WTC11 (cell line): ENCODE measurements at regions not wholly inside any gene's neighbourhood (a gene's known extent, or its start where the extent isn't known, plus 50 kb on each side); places are given as distances from the start of the nearest gene placed in this dataset.

Source experiments
- ATAC-seq: fragments of 200-7000 bp; cut with Tn5 transposase; 2 replicates; pipeline ENCODE4 v1.10.0; 2021; ENCODE audit warnings: mild to moderate bottlenecking, moderate library complexity
- CTCF ChIA-PET: fragments of 300-600 bp; sonication (Branson Sonifier 250); formaldehyde crosslinking; loops from one replicate; lab custom pipeline; 2021; ENCODE audit warnings: antibody characterized with exemption; lab: Charles Lee
- POLR2A ChIA-PET: fragments of 350-600 bp; sonication (Branson Sonifier 250); formaldehyde crosslinking; loops from one replicate; lab custom pipeline; 2021; ENCODE audit warnings: antibody characterized with exemption; lab: Charles Lee
- DNase-seq: peaks from one replicate; pipeline ENCODE4 v3.0.0; 2021; ENCODE audit warnings: low spot score
- H3K27ac Mint-ChIP-seq: 2 replicates; pipeline ENCODE4 v1.8.0; 2021; ENCODE audit warnings: mixed read lengths
- H3K27me3 Mint-ChIP-seq: 2 replicates; pipeline ENCODE4 v1.8.0; 2021; ENCODE audit warnings: low read depth, mild to moderate bottlenecking, moderate library complexity, mixed read lengths
- H3K36me3 Mint-ChIP-seq: 2 replicates; pipeline ENCODE4 v1.8.0; 2021; ENCODE audit warnings: mixed read lengths
- H3K4me1 Mint-ChIP-seq: 2 replicates; pipeline ENCODE4 v1.8.0; 2022; ENCODE audit warnings: mixed read lengths
- H3K4me3 Mint-ChIP-seq: 2 replicates; pipeline ENCODE4 v1.8.0; 2021; ENCODE audit warnings: mild to moderate bottlenecking, moderate library complexity, mixed read lengths
- H3K9me3 Mint-ChIP-seq: 2 replicates; pipeline ENCODE4 v1.8.0; 2021; ENCODE audit warnings: mixed read lengths
- CREB1 ChIP-seq: sonication (generic); formaldehyde crosslinking; IDR thresholded peaks from 2 replicates; pipeline ENCODE4 v1.8.0; 2023; ENCODE audit warnings: mild to moderate bottlenecking, missing genetic modification reagents
- FOXJ3 ChIP-seq: sonication (generic); formaldehyde crosslinking; IDR thresholded peaks from 2 replicates; pipeline ENCODE4 v1.9.0; 2021; ENCODE audit warnings: missing genetic modification reagents, mild to moderate bottlenecking, borderline replicate concordance
- FOXP1 ChIP-seq: sonication (generic); formaldehyde crosslinking; IDR thresholded peaks from 2 replicates; pipeline ENCODE4 v1.8.0; 2022; ENCODE audit warnings: missing genetic modification reagents, mild to moderate bottlenecking, moderate library complexity, borderline replicate concordance
- GTF2I ChIP-seq: fragments of 250-450 bp; sonication (Bioruptor Pico); conservative IDR thresholded peaks from 2 replicates; pipeline ENCODE4 v1.4.0; 2021; ENCODE audit warnings: mild to moderate bottlenecking
- HMGA2 ChIP-seq: fragments of 250-450 bp; sonication (Bioruptor Pico); IDR thresholded peaks from 2 replicates; pipeline ENCODE4 v1.4.0; 2021; ENCODE audit warnings: mild to moderate bottlenecking, moderate library complexity
- IRF2 ChIP-seq: sonication (generic); formaldehyde crosslinking; IDR thresholded peaks from 2 replicates; pipeline ENCODE4 v1.8.0; 2022; ENCODE audit warnings: low read depth, missing genetic modification reagents, borderline replicate concordance
- JUN ChIP-seq: sonication (generic); formaldehyde crosslinking; IDR thresholded peaks from 2 replicates; pipeline ENCODE4 v1.8.0; 2023; ENCODE audit warnings: mild to moderate bottlenecking, missing genetic modification reagents
- MYBL2 ChIP-seq: sonication (generic); formaldehyde crosslinking; IDR thresholded peaks from 2 replicates; pipeline ENCODE4 v1.8.1; 2023; ENCODE audit warnings: mild to moderate bottlenecking, moderate library complexity, missing genetic modification reagents
- NR2C2 ChIP-seq: sonication (generic); formaldehyde crosslinking; IDR thresholded peaks from 2 replicates; pipeline ENCODE4 v1.8.0; 2022; ENCODE audit warnings: mild to moderate bottlenecking, missing genetic modification reagents
- NR3C1 ChIP-seq: sonication (generic); formaldehyde crosslinking; conservative IDR thresholded peaks from 2 replicates; pipeline ENCODE4 v1.8.1; 2023; ENCODE audit warnings: low read depth, mild to moderate bottlenecking, missing genetic modification reagents
- PRRX2 ChIP-seq: fragments of 250-450 bp; sonication (Bioruptor Pico); IDR thresholded peaks from 2 replicates; pipeline ENCODE4 v1.8.0; 2021; ENCODE audit warnings: mild to moderate bottlenecking
- RORB ChIP-seq: fragments of 250-450 bp; sonication (Bioruptor Pico); IDR thresholded peaks from 2 replicates; pipeline ENCODE4 v1.9.0; 2021; ENCODE audit warnings: mild to moderate bottlenecking
- SMAD3 ChIP-seq: sonication (generic); formaldehyde crosslinking; IDR thresholded peaks from 2 replicates; pipeline ENCODE4 v1.8.0; 2022; ENCODE audit warnings: missing genetic modification reagents, mild to moderate bottlenecking, borderline replicate concordance
- ZNF396 ChIP-seq: fragments of 250-450 bp; sonication (Bioruptor Pico); IDR thresholded peaks from 2 replicates; pipeline ENCODE4 v1.8.0; 2021; ENCODE audit warnings: mild to moderate bottlenecking, moderate library complexity, borderline replicate concordance
- TF ChIP-seq, protein P1 (sequence below): fragments of 250-450 bp; sonication (Bioruptor Pico); IDR thresholded peaks from 2 replicates; pipeline ENCODE4 v1.9.0; 2021; ENCODE audit warnings: moderate library complexity, mild to moderate bottlenecking, inconsistent platforms, borderline replicate concordance
- TF ChIP-seq, protein P2 (sequence below): fragments of 250-450 bp; sonication (Bioruptor Pico); IDR thresholded peaks from 2 replicates; pipeline ENCODE4 v1.9.0; 2021; ENCODE audit warnings: mild to moderate bottlenecking
- TF ChIP-seq, protein P3 (sequence below): fragments of 250-450 bp; sonication (Bioruptor Pico); conservative IDR thresholded peaks from 2 replicates; pipeline ENCODE4 v1.9.0; 2021; ENCODE audit warnings: mild to moderate bottlenecking
- TF ChIP-seq, protein P4 (sequence below): sonication (generic); formaldehyde crosslinking; IDR thresholded peaks from 2 replicates; pipeline ENCODE4 v1.8.1; 2022; ENCODE audit warnings: low read depth, mild to moderate bottlenecking, moderate library complexity, missing genetic modification reagents, borderline replicate concordance
- TF ChIP-seq, protein P5 (sequence below): sonication (generic); formaldehyde crosslinking; IDR thresholded peaks from 2 replicates; pipeline ENCODE4 v1.8.0; 2022; ENCODE audit warnings: mild to moderate bottlenecking, missing genetic modification reagents
- TF ChIP-seq, protein P6 (sequence below): sonication (generic); formaldehyde crosslinking; IDR thresholded peaks from 2 replicates; pipeline ENCODE4 v1.8.0; 2023; ENCODE audit warnings: missing genetic modification reagents
- TF ChIP-seq, protein P7 (sequence below): fragments of 250-450 bp; sonication (Bioruptor Pico); IDR thresholded peaks from 2 replicates; pipeline ENCODE4 v1.8.0; 2021; ENCODE audit warnings: mild to moderate bottlenecking

DNA sequence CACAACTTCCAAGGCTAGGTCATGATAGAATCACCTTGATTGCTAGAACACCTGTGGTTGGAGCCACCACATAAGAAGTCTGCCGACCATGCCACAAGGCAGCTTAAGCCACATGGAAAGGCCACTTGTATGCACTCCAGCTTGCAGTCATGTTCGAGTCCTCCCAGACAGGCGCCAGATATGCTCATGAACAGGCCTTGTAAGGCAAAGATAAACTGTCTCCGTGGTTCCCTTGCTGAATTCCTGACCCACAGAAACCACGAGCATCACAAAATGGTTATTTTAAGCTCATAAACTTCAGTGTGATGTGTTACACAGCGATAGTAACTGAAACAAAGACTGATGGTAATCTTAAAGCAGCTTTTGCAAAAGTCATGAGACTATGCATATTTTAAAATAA lies 188.4 kb upstream of the DAPK1 start:
- H3K27me3 Mint-ChIP-seq, result no peaks in the 10 kb centered on the region; the same call in 1 of the 2 replicates

DNA sequence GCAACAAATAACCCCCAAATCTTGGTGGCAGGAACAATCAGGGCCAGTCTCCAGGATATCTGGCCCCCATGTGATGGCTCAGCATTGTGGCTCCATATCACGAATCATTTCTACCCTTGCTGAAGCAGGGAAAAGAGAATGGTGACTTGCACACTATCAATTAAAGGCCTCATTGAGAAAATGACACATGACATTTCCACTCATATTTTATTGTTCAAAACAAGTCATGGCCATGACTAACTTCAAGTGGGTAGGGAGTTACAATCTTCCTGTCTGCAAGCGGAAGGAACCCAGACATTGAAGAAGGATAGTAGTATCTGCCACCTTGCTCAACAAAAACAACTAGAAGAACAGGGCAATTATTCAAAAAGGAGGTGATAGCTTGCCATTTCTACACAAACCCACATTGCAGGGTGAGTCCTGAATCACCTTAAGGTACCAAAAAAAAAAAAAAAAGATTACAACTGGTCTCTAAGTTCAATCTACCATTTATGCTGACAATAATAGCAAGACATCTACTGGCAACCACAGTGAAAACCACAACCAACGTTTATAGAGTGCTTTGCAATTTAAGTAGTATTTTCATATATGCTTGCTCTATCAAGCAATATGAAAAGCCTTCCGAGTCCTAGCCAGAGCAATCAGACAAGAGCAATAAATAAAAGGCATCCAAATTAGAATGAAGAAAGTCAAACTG lies 186.7 kb upstream of the DAPK1 start:
- TF ChIP-seq IRF2 (no peak), GTF2I (no peak), PRRX2 (CRISPR knock-in tag) (no peak), SMAD3 (CRISPR knock-in tag) (no peak), NR3C1 (CRISPR knock-in tag) (no peak), HMGA2 (CRISPR knock-in tag) (no peak)
- TF ChIP-seq, protein P1, sequence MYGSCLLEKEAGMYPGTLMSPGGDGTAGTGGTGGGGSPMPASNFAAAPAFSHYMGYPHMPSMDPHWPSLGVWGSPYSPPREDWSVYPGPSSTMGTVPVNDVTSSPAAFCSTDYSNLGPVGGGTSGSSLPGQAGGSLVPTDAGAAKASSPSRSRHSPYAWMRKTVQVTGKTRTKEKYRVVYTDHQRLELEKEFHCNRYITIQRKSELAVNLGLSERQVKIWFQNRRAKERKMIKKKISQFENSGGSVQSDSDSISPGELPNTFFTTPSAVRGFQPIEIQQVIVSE (CRISPR knock-in tag), result no peak
- TF ChIP-seq, protein P2, sequence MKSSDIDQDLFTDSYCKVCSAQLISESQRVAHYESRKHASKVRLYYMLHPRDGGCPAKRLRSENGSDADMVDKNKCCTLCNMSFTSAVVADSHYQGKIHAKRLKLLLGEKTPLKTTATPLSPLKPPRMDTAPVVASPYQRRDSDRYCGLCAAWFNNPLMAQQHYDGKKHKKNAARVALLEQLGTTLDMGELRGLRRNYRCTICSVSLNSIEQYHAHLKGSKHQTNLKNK (CRISPR knock-in tag), result no peak
- TF ChIP-seq, protein P3, sequence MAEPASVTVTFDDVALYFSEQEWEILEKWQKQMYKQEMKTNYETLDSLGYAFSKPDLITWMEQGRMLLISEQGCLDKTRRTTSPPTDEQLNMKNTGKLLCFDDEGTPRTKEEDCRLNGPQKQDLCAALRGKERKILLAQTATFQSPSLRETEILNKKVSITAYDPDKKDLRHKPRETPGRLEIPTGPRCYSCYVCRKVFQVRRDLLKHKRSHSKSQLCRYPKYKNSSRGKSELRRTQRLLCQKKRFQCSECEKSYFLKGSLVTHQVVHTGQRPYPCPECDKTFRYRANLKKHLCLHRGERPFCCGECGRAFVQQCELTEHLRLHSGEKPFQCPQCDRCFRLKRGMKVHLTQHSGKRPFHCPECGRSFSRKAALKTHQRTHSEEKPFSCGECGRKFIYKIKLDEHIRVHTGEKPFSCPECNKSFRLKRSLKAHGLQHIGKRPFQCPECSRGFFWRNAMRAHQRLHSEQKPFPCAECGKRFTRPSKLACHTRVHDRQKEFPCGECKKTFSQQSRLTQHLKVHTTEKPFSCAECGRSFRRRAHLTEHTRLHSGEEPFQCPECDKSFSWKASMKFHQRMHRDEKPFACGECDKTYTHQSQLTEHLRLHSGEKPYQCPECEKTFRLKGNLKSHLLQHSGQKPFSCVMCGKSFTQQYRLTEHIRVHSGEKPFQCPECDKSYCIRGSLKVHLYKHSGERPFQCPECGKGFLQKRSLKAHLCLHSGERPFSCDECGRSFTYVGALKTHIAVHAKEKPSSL (CRISPR knock-in tag), result no peak
- TF ChIP-seq, protein P4, sequence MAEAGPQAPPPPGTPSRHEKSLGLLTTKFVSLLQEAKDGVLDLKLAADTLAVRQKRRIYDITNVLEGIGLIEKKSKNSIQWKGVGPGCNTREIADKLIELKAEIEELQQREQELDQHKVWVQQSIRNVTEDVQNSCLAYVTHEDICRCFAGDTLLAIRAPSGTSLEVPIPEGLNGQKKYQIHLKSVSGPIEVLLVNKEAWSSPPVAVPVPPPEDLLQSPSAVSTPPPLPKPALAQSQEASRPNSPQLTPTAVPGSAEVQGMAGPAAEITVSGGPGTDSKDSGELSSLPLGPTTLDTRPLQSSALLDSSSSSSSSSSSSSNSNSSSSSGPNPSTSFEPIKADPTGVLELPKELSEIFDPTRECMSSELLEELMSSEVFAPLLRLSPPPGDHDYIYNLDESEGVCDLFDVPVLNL (CRISPR knock-in tag), result no peak
- TF ChIP-seq, protein P5, sequence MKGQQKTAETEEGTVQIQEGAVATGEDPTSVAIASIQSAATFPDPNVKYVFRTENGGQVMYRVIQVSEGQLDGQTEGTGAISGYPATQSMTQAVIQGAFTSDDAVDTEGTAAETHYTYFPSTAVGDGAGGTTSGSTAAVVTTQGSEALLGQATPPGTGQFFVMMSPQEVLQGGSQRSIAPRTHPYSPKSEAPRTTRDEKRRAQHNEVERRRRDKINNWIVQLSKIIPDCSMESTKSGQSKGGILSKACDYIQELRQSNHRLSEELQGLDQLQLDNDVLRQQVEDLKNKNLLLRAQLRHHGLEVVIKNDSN (CRISPR knock-in tag), result no peak
- TF ChIP-seq, protein P6, sequence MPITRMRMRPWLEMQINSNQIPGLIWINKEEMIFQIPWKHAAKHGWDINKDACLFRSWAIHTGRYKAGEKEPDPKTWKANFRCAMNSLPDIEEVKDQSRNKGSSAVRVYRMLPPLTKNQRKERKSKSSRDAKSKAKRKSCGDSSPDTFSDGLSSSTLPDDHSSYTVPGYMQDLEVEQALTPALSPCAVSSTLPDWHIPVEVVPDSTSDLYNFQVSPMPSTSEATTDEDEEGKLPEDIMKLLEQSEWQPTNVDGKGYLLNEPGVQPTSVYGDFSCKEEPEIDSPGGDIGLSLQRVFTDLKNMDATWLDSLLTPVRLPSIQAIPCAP, result no peak
- Mint-ChIP-seq H3K27me3 (no peaks in the 10 kb centered on the region), H3K9me3 (peaks cover 22% of the 10 kb centered on the region), H3K27ac (no peak overlapping the region), H3K36me3 (peaks cover 6% of the 10 kb centered on the region), H3K4me3 (no peak overlapping the region), H3K4me1 (no peaks in the 10 kb centered on the region)
- ATAC-seq (no peak), DNase-seq (no peak)
- CTCF ChIA-PET, result no interaction called here
- POLR2A ChIA-PET, result no interaction called here

More for the DNA sequence above, 188.4 kb upstream of the DAPK1 start:
- Mint-ChIP-seq H3K4me1 (no peaks in the 10 kb centered on the region), H3K4me3 (no peak overlapping the region), H3K36me3 (no peaks in the 10 kb centered on the region), H3K27ac (no peak overlapping the region), H3K9me3 (peaks cover 13% of the 10 kb centered on the region)
- no peak for TF ChIP-seq MYBL2
- POLR2A ChIA-PET, result no interaction called here
- CTCF ChIA-PET, result interaction anchor here (1.5 kb wide), 1 partner anchor 16 kb away, joined by 4 read pairs; no protein-coding TSS in a partner anchor
- no peak for ATAC-seq
- no peak for DNase-seq

DNA sequence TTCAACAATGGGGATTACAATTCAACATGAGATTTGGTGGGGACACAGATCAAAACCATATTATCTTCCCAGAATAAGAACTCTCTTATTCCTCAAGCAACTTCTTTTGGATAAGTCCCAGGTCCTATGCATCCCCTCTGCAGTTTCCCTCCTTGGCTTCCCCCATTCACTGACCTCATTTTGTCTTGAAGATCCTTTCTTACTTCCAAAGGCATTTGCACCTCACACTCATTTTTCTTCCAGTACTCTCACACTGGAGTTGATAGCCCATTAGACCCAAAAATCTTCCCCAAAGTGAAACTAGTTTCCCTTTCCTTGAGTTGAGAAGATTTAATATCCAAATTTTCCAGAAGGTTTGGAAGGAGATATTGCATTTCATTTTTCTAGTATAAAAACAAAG lies 178.0 kb upstream of the DAPK1 start:
- Mint-ChIP-seq H3K4me1 (no peaks in the 10 kb centered on the region), H3K27ac (no peak overlapping the region), H3K36me3 (peaks cover 13% of the 10 kb centered on the region), H3K4me3 (no peak overlapping the region), H3K27me3 (no peaks in the 10 kb centered on the region), H3K9me3 (peaks cover 34% of the 10 kb centered on the region)
- ChIA-PET POLR2A (no interaction called here), CTCF (no interaction called here)
- no peak for ATAC-seq
- no peak for DNase-seq
- TF ChIP-seq RORB (CRISPR knock-in tag), result no peak
- TF ChIP-seq, protein P5 (CRISPR knock-in tag), result no peak
- TF ChIP-seq JUN, result no peak
- no peak for TF ChIP-seq CREB1 (CRISPR knock-in tag)
- TF ChIP-seq, protein P1 (CRISPR knock-in tag), result no peak
- TF ChIP-seq NR2C2 (CRISPR knock-in tag), result no peak
- no peak for TF ChIP-seq ZNF396 (CRISPR knock-in tag)
- no peak for TF ChIP-seq FOXP1 (CRISPR knock-in tag)
- no peak for TF ChIP-seq GTF2I
- TF ChIP-seq, protein P7, sequence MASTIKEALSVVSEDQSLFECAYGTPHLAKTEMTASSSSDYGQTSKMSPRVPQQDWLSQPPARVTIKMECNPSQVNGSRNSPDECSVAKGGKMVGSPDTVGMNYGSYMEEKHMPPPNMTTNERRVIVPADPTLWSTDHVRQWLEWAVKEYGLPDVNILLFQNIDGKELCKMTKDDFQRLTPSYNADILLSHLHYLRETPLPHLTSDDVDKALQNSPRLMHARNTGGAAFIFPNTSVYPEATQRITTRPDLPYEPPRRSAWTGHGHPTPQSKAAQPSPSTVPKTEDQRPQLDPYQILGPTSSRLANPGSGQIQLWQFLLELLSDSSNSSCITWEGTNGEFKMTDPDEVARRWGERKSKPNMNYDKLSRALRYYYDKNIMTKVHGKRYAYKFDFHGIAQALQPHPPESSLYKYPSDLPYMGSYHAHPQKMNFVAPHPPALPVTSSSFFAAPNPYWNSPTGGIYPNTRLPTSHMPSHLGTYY, result no peak
- TF ChIP-seq FOXJ3 (CRISPR knock-in tag), result no peak
